ENCODE measurements at regions not wholly inside any gene's neighbourhood (a gene's known extent, or its start where the extent isn't known, plus 50 kb on each side); places are given as distances from the start of the nearest gene placed in this dataset.

DNA sequence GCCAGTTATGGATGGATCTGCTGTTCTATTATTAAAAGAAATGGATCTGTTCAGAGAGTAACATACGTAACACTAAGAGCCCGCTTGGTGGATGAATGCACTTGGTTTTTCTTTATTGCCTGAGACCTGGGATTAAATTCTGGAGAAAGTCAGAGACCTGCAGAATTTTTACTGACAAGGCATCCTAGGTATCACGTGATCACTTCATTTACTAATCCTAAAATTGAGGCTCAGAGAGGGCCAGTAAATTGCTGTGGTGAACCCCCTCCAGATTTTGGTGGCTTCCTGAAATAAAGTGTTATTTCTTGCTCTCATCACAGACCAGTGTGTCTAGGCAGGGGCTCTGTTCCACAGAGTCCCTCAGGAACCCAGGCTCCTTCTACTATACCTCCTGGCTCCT lies 187.9 kb upstream of the LARGE1 start:
- Histone ChIP-seq H3K4me3 (ENCODE audit: low read depth, low read length) (no peak overlapping the region), H3K4me1 (ENCODE audit: control insufficient read depth, insufficient read depth, low read length) (no peaks in the 10 kb centered on the region), H3K27me3 (ENCODE audit: control insufficient read depth, insufficient read depth, low read length) (peaks cover 3% of the 10 kb centered on the region), H3K9ac (ENCODE audit: low read depth, low read length) (no peak overlapping the region), H3K36me3 (ENCODE audit: control insufficient read depth, insufficient read depth, low read length) (no peaks in the 10 kb centered on the region), H3K9me3 (ENCODE audit: control insufficient read depth, insufficient read depth, low read length) (no peaks in the 10 kb centered on the region)

DNA sequence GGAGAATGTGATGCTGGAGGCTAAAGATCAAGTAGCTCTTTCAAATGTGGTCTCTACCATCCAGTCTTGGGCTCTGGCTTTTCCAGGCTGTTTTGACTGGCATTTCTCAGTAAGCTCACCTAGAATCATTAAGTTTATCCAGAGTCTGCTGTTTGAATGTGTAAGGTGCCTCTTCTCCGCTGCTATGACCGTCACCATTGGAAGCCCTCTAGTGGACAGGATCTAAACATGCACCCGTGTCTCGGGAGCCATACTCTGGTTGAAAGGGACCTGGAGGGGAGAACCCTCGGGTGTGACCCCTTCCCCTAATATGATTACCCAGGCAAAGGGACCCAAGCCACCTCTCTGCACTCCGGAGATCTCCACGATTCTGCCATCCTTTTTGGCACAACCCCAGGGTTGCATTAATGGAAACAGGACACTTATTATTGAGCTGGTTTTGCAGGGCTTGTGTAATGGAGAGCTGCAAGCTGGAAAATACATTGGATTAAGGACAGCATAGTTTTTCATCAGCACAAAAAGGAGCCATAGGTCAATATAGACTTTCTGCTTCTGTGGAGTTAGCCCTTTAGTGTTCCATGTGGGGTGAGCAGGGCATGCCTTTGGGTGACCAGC lies 191.0 kb upstream of the LARGE1 start:
- Histone ChIP-seq H3K9me3 (ENCODE audit: control insufficient read depth, insufficient read depth, low read length) (no peaks in the 10 kb centered on the region), H3K36me3 (ENCODE audit: control insufficient read depth, insufficient read depth, low read length) (no peaks in the 10 kb centered on the region), H3K4me3 (ENCODE audit: low read depth, low read length) (no peak overlapping the region), H3K4me1 (ENCODE audit: control insufficient read depth, insufficient read depth, low read length) (no peaks in the 10 kb centered on the region), H3K9ac (ENCODE audit: low read depth, low read length) (no peak overlapping the region), H3K27me3 (ENCODE audit: control insufficient read depth, insufficient read depth, low read length) (peaks cover 3% of the 10 kb centered on the region)

DNA sequence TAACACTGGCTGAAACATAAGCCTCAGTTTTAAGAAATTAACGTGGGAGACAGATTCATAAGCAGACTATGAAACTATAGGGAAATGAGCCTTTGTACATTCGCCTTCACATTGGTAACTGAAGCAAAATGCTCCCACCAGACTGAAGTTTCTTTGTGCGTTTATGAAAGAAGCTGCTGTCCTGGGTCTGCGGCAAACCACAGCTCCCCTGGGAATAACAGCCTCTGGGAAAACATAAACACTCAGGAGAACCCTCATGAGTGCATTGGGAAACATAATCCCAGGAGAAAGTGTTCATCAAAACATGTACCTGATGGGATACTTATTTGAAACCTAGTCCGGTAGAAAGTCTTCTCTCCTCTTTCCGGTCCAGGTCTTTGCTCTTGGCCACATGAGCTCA lies 193.1 kb upstream of the LARGE1 start:
- Histone ChIP-seq H3K36me3 (ENCODE audit: control insufficient read depth, insufficient read depth, low read length) (no peaks in the 10 kb centered on the region), H3K4me3 (ENCODE audit: low read depth, low read length) (no peak overlapping the region), H3K4me1 (ENCODE audit: control insufficient read depth, insufficient read depth, low read length) (no peaks in the 10 kb centered on the region), H3K9me3 (ENCODE audit: control insufficient read depth, insufficient read depth, low read length) (no peaks in the 10 kb centered on the region), H3K9ac (ENCODE audit: low read depth, low read length) (no peak overlapping the region), H3K27me3 (ENCODE audit: control insufficient read depth, insufficient read depth, low read length) (peaks cover 3% of the 10 kb centered on the region)

DNA sequence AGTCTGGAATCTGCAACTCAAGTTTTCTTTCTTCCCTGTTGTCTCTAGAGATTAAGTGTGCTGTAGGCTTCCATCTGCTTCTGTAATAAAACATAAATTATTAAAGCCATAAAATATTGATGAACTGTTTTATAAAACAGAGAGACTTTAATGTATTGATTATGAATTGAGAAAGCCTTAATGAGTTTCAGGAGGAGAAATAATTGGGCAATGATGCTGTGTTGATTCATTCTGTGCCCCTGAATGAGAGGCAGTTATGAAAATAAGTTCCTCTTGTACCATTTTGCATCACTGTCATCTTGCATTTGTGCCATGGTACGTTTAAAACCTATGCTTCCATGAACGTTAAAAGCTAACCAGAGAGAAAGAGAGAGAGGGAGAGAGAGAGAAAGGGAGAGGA lies 194.1 kb upstream of the LARGE1 start:
- no peaks in the 10 kb centered on the region for H3K36me3 ChIP-seq (ENCODE audit: control insufficient read depth, insufficient read depth, low read length)
- H3K4me3 ChIP-seq (ENCODE audit: low read depth, low read length) = no peak overlapping the region
- H3K27me3 ChIP-seq (ENCODE audit: control insufficient read depth, insufficient read depth, low read length) = peaks cover 3% of the 10 kb centered on the region
- H3K9me3 ChIP-seq (ENCODE audit: control insufficient read depth, insufficient read depth, low read length) = no peaks in the 10 kb centered on the region
- no peaks in the 10 kb centered on the region for H3K4me1 ChIP-seq (ENCODE audit: control insufficient read depth, insufficient read depth, low read length)
- no peak overlapping the region for H3K9ac ChIP-seq (ENCODE audit: low read depth, low read length)

DNA sequence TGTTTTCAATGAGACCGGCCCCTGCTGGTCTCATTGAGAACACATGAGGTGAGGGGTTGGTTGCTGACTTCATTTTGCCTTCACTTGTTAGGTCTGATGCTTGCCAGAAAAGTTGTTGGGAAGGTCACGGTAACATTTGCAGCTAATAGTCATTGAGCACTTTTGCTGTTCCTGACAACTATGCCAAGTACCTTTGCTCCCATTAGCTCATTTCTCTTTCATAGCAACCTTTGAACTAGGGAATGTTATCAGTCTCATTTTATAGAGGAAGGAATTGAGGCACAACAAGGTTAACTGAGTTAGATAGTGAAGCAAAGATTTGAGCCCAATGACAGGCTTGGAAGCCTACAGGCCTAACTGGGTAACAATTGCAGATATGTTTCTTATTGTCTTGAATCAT lies 195.4 kb upstream of the LARGE1 start:
- no peak overlapping the region for H3K4me3 ChIP-seq (ENCODE audit: low read depth, low read length)
- no peak overlapping the region for H3K9ac ChIP-seq (ENCODE audit: low read depth, low read length)
- no peaks in the 10 kb centered on the region for H3K36me3 ChIP-seq (ENCODE audit: control insufficient read depth, insufficient read depth, low read length)
- no peaks in the 10 kb centered on the region for H3K4me1 ChIP-seq (ENCODE audit: control insufficient read depth, insufficient read depth, low read length)
- H3K9me3 ChIP-seq (ENCODE audit: control insufficient read depth, insufficient read depth, low read length) = no peaks in the 10 kb centered on the region
- no peaks in the 10 kb centered on the region for H3K27me3 ChIP-seq (ENCODE audit: control insufficient read depth, insufficient read depth, low read length)

DNA sequence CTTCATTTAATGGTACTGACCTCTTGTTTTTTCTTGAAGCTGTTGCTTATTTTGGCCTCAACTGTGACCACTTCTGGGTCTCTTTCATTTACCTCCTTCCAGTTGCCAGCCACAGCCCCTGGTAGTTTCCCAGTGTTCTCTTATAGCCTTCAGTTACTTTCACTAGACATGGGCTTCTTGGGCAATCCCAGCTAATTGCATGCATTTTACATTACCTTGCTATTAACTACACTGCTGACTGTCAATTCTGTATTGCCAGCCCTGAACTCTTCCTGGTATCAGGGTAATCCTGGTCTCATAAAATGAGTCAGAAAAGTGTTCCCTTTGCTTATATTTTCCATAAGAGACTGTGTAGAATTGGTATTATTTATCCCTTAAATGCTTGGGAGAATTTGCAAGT lies 195.8 kb upstream of the LARGE1 start:
- Histone ChIP-seq H3K4me3 (ENCODE audit: low read depth, low read length) (no peak overlapping the region), H3K27me3 (ENCODE audit: control insufficient read depth, insufficient read depth, low read length) (no peaks in the 10 kb centered on the region), H3K4me1 (ENCODE audit: control insufficient read depth, insufficient read depth, low read length) (no peaks in the 10 kb centered on the region), H3K36me3 (ENCODE audit: control insufficient read depth, insufficient read depth, low read length) (no peaks in the 10 kb centered on the region), H3K9me3 (ENCODE audit: control insufficient read depth, insufficient read depth, low read length) (no peaks in the 10 kb centered on the region), H3K9ac (ENCODE audit: low read depth, low read length) (no peak overlapping the region)

DNA sequence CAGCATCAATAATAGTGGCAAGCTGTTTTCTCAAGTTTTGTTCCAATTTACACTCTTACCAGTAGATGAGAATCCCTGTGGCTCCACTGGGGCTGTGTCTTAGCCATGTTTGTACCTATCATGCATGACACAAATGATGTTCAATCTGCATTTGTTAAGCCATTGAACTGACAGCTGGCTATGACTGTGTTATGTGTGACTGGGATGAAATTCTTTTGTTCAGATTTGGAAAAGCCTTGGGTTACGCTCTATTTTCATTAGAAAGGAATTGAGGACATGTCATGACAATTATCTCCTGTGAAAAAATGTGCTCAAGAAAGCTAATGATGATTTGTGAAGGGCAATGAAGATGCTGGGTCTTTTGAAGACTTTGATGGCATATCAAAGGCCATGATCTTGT lies 201.8 kb upstream of the LARGE1 start:
- H3K9ac ChIP-seq (ENCODE audit: low read depth, low read length) = no peak overlapping the region
- H3K27me3 ChIP-seq (ENCODE audit: control insufficient read depth, insufficient read depth, low read length) = no peaks in the 10 kb centered on the region
- H3K4me3 ChIP-seq (ENCODE audit: low read depth, low read length) = no peak overlapping the region
- H3K4me1 ChIP-seq (ENCODE audit: control insufficient read depth, insufficient read depth, low read length) = no peaks in the 10 kb centered on the region
- no peaks in the 10 kb centered on the region for H3K36me3 ChIP-seq (ENCODE audit: control insufficient read depth, insufficient read depth, low read length)
- no peaks in the 10 kb centered on the region for H3K9me3 ChIP-seq (ENCODE audit: control insufficient read depth, insufficient read depth, low read length)

DNA sequence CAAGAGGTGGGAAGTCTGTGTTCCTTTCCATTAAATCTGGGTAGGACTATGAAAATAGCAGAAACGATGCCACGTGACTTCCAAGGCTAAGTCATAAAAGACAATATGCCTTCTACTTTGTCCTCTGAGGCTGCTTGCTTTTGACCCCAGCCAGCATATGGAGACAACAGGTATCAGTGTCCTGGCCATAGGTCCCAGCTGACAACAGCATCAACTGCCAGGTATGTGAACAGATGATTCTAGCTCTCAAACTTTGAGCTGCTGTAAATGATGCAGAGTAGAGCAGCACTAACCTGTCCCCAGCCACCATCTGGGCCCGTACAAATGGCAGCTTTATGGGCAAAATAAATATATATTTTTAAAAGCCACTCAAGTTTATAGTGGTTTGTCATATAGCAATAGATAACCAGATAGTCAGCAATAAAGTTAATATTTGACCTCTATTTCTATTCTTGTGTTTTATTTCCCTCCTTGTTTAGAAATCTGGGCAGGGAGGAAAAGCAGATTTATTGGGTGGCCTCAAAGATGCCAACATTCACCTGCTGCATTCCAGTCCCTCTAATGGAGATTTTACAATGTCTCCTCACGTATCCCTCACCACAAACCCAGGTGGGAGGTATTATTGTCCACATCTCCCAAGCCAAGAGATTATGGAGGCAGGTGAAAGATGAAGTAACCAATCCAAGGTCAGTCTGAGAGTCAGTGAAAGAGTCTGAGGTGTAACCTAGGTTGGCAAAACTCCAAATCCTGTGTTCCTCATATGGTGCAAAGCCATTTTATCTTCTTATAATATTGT lies 209.6 kb upstream of the LARGE1 start:
- Histone ChIP-seq H3K4me1 (ENCODE audit: control insufficient read depth, insufficient read depth, low read length) (no peaks in the 10 kb centered on the region), H3K27me3 (ENCODE audit: control insufficient read depth, insufficient read depth, low read length) (no peaks in the 10 kb centered on the region), H3K9ac (ENCODE audit: low read depth, low read length) (no peak overlapping the region), H3K9me3 (ENCODE audit: control insufficient read depth, insufficient read depth, low read length) (no peaks in the 10 kb centered on the region), H3K36me3 (ENCODE audit: control insufficient read depth, insufficient read depth, low read length) (no peaks in the 10 kb centered on the region), H3K4me3 (ENCODE audit: low read depth, low read length) (no peak overlapping the region)

DNA sequence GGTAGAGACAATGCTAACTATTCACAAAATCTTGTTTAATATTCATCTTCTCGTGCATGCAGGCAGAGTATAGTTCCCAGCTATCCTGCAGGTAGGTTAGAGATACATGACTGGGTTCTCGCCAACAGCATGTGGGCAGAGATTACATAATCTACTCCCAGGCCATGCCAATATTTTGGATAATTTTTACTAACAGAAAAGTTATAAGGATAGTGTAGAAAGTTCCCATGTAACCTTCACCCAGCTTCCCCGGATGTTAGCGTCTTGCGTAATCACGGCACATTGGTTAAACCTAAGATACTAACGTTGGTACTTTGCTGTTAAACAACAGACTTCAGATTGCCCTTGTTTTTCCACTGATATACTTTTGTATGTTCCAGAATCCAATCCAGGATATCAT lies 215.5 kb upstream of the LARGE1 start:
- H3K4me1 ChIP-seq (ENCODE audit: control insufficient read depth, insufficient read depth, low read length) = no peaks in the 10 kb centered on the region
- no peaks in the 10 kb centered on the region for H3K9me3 ChIP-seq (ENCODE audit: control insufficient read depth, insufficient read depth, low read length)
- no peak overlapping the region for H3K4me3 ChIP-seq (ENCODE audit: low read depth, low read length)
- no peaks in the 10 kb centered on the region for H3K27me3 ChIP-seq (ENCODE audit: control insufficient read depth, insufficient read depth, low read length)
- no peak overlapping the region for H3K9ac ChIP-seq (ENCODE audit: low read depth, low read length)
- H3K36me3 ChIP-seq (ENCODE audit: control insufficient read depth, insufficient read depth, low read length) = no peaks in the 10 kb centered on the region

DNA sequence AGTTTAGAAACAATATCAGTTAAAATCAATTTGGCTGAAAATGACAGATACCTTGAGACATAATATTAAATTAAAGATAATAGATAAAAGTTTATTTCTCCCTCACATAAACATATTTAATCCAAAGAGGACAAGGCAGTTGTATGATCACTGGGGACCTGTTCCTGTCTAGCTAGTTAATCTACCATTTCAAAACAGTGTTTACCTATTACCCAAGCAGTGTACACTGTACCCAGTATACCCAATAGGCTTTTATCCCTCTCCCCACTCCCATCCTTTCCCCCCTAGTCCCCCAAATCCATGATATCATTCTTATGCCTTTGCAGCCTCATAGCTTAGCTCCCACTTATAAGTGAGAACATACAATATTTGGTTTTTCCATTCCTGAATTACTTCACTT lies 229.7 kb upstream of the LARGE1 start:
- no peak overlapping the region for H3K9ac ChIP-seq (ENCODE audit: low read depth, low read length)
- no peaks in the 10 kb centered on the region for H3K36me3 ChIP-seq (ENCODE audit: control insufficient read depth, insufficient read depth, low read length)
- H3K4me1 ChIP-seq (ENCODE audit: control insufficient read depth, insufficient read depth, low read length) = no peaks in the 10 kb centered on the region
- no peaks in the 10 kb centered on the region for H3K9me3 ChIP-seq (ENCODE audit: control insufficient read depth, insufficient read depth, low read length)
- no peaks in the 10 kb centered on the region for H3K27me3 ChIP-seq (ENCODE audit: control insufficient read depth, insufficient read depth, low read length)
- H3K4me3 ChIP-seq (ENCODE audit: low read depth, low read length) = no peak overlapping the region

DNA sequence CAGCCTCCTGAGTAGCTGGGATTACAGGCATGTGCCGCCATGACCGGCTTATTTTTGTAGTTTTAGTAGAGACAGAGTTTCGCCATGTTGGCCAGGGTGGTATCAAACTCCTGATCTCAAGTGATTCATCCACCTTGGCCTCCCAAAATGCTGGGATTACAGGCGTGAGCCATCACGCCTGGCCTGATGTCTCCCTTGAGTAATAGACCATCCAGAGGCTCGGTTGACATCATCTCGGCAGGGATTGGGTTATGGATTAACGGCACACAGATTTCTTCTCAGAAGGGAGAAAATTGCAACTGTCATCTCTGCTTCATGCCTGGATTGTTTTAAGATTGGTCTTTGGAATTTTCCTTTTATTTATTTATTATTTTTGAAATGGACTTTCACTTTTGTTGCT lies 239.2 kb upstream of the LARGE1 start:
- no peaks in the 10 kb centered on the region for H3K9me3 ChIP-seq (ENCODE audit: control insufficient read depth, insufficient read depth, low read length)
- no peaks in the 10 kb centered on the region for H3K27me3 ChIP-seq (ENCODE audit: control insufficient read depth, insufficient read depth, low read length)
- H3K36me3 ChIP-seq (ENCODE audit: control insufficient read depth, insufficient read depth, low read length) = no peaks in the 10 kb centered on the region
- H3K4me1 ChIP-seq (ENCODE audit: control insufficient read depth, insufficient read depth, low read length) = no peaks in the 10 kb centered on the region
- H3K9ac ChIP-seq (ENCODE audit: low read depth, low read length) = no peak overlapping the region
- H3K4me3 ChIP-seq (ENCODE audit: low read depth, low read length) = no peak overlapping the region

DNA sequence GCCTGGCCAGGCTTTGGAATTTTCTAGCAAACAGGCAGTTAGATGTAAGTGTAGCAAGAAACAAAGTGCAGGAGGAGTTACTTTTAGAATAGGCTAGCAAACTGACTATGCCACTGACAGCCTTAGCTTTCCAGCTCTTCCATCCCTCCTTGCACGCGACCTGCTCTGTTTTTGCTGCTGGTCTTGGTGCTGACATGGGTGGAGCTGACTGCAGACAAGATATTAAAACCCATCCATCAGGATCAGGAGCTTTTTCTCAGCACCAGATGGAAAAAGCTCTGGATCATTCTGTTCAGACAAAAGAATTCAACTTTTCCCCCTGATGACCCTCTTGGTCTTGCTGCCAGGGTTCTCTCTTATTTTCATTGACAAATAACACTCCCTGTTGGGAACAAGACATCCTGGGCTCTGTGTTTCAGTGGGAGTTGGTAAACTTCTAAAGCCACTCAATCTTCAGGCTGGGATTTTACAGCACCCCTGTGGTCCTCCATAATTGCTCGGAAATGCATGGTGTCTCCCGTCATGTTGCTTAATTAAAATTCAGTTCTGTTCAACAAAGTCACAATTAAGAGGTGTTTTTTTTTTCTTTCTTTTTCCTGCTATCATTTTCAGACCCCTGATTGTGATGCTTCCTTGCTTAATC lies 240.0 kb upstream of the LARGE1 start:
- Histone ChIP-seq H3K9me3 (ENCODE audit: control insufficient read depth, insufficient read depth, low read length) (no peaks in the 10 kb centered on the region), H3K27me3 (ENCODE audit: control insufficient read depth, insufficient read depth, low read length) (no peaks in the 10 kb centered on the region), H3K4me3 (ENCODE audit: low read depth, low read length) (no peak overlapping the region), H3K4me1 (ENCODE audit: control insufficient read depth, insufficient read depth, low read length) (no peaks in the 10 kb centered on the region), H3K9ac (ENCODE audit: low read depth, low read length) (no peak overlapping the region), H3K36me3 (ENCODE audit: control insufficient read depth, insufficient read depth, low read length) (no peaks in the 10 kb centered on the region)
